ENCODE measurements at regions not wholly inside any gene's neighbourhood (a gene's known extent, or its start where the extent isn't known, plus 50 kb on each side); places are given as distances from the start of the nearest gene placed in this dataset.

- Histone ChIP-seq H3K79me2 (ENCODE audit: insufficient read depth, low read length) (no peaks in the 10 kb centered on the region), H4K20me1 (ENCODE audit: low read depth, low read length) (no peaks in the 10 kb centered on the region), H3K9me2 (replicated peaks; ENCODE audit: insufficient read depth, low read length) (no peaks in the 10 kb centered on the region), H3K9ac (ENCODE audit: low read length) (no peak overlapping the region), H2AFZ (ENCODE audit: low read depth, low read length, severe bottlenecking) (no peak overlapping the region), H3F3A (ENCODE audit: insufficient read depth) (no peaks in the 10 kb centered on the region), H3K27me3 (ENCODE audit: low read length) (no peaks in the 10 kb centered on the region), H3K36me3 (ENCODE audit: low read length) (no peaks in the 10 kb centered on the region), H3K4me3 (ENCODE audit: insufficient read depth, low read length, poor library complexity, severe bottlenecking) (no peak overlapping the region), H3K9me3 (ENCODE audit: insufficient read depth, low read length) (no peaks in the 10 kb centered on the region), H3K4me2 (ENCODE audit: low read depth, low read length, poor library complexity, severe bottlenecking) (no peak overlapping the region), H3K27ac (ENCODE audit: low read depth, low read length) (no peak overlapping the region)
- TF ChIP-seq CTCF (IDR thresholded peaks at IDR 0.05; ENCODE audit: insufficient read depth, low read length, poor library complexity, severe bottlenecking) (no peak), EZH2phosphoT487 (conservative IDR thresholded peaks at IDR 0.05; ENCODE audit: low read length) (no peak)
Measured at GRCh38 chr16:60413969-60414368, 1622.3 kb downstream of the CDH8 start.

DNA sequence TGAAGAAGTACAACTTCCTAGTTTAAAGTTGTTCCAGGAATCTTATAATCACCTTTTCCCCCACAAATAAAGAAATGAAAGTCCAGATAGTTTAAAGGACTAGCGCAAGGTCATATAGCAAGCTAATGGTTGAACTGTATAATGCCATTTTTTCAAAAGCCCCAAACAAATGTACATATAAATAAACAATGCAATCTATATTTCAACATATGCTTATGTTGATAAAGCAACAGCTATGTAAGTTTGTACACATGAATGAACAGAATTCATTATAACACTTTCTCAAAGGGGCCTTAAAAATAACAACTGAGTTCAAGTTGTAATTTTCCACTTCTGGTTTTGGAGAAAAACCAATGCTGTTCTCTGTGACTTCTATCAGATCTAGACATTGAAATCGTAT is 1628.6 kb downstream of the CDH8 start:
- Histone ChIP-seq H3K79me2 (ENCODE audit: insufficient read depth, low read length) (no peaks in the 10 kb centered on the region), H4K20me1 (ENCODE audit: low read depth, low read length) (no peaks in the 10 kb centered on the region), H3K36me3 (ENCODE audit: low read length) (no peaks in the 10 kb centered on the region), H3K9me3 (ENCODE audit: insufficient read depth, low read length) (no peaks in the 10 kb centered on the region), H3K4me3 (ENCODE audit: insufficient read depth, low read length, poor library complexity, severe bottlenecking) (no peak overlapping the region), H3K4me2 (ENCODE audit: low read depth, low read length, poor library complexity, severe bottlenecking) (no peak overlapping the region), H3K27me3 (ENCODE audit: low read length) (no peaks in the 10 kb centered on the region), H2AFZ (ENCODE audit: low read depth, low read length, severe bottlenecking) (no peak overlapping the region), H3K9ac (ENCODE audit: low read length) (no peak overlapping the region), H3K9me2 (replicated peaks; ENCODE audit: insufficient read depth, low read length) (no peaks in the 10 kb centered on the region), H3K27ac (ENCODE audit: low read depth, low read length) (no peak overlapping the region), H3F3A (ENCODE audit: insufficient read depth) (no peaks in the 10 kb centered on the region)
- no peak for TF ChIP-seq EZH2phosphoT487 (conservative IDR thresholded peaks at IDR 0.05; ENCODE audit: low read length)
- no peak for TF ChIP-seq CTCF (IDR thresholded peaks at IDR 0.05; ENCODE audit: insufficient read depth, low read length, poor library complexity, severe bottlenecking)

DNA sequence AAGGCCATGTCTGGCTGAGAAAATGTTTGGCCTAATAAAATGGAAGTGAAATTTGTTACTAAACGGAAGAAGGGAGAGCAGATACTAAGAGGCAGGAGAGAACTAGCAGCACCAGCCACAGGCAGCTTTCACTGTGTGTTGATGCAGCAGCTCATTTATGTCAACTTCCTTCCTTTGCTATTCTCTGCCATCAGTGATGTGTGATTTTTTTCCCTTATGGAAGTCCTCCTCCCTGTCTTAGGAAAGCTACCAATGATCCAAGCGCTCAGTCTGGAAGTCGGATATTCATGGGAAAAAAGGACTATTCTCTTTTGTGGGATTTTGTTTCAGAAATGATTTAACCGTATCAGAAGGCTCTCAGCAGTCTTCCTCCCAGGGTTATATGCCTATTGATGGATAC is 1629.2 kb downstream of the CDH8 start:
- Histone ChIP-seq H3K27ac (ENCODE audit: low read depth, low read length) (no peak overlapping the region), H3K27me3 (ENCODE audit: low read length) (no peaks in the 10 kb centered on the region), H3K9ac (ENCODE audit: low read length) (no peak overlapping the region), H3K36me3 (ENCODE audit: low read length) (no peaks in the 10 kb centered on the region), H3K9me2 (replicated peaks; ENCODE audit: insufficient read depth, low read length) (no peaks in the 10 kb centered on the region), H3K4me2 (ENCODE audit: low read depth, low read length, poor library complexity, severe bottlenecking) (no peak overlapping the region), H3K4me3 (ENCODE audit: insufficient read depth, low read length, poor library complexity, severe bottlenecking) (no peak overlapping the region), H3F3A (ENCODE audit: insufficient read depth) (no peaks in the 10 kb centered on the region), H3K9me3 (ENCODE audit: insufficient read depth, low read length) (no peaks in the 10 kb centered on the region), H2AFZ (ENCODE audit: low read depth, low read length, severe bottlenecking) (no peak overlapping the region), H3K79me2 (ENCODE audit: insufficient read depth, low read length) (no peaks in the 10 kb centered on the region), H4K20me1 (ENCODE audit: low read depth, low read length) (no peaks in the 10 kb centered on the region)
- TF ChIP-seq CTCF (IDR thresholded peaks at IDR 0.05; ENCODE audit: insufficient read depth, low read length, poor library complexity, severe bottlenecking) (no peak), EZH2phosphoT487 (conservative IDR thresholded peaks at IDR 0.05; ENCODE audit: low read length) (no peak)

GRCh38 chr16:60405286-60405685 is 1631.0 kb downstream of the CDH8 start:
- H3K9ac ChIP-seq (ENCODE audit: low read length), result no peak overlapping the region
- H2AFZ ChIP-seq (ENCODE audit: low read depth, low read length, severe bottlenecking), result no peak overlapping the region
- no peaks in the 10 kb centered on the region for H4K20me1 ChIP-seq (ENCODE audit: low read depth, low read length)

More at GRCh38 chr16:60405286-60405685, 1631.0 kb downstream of the CDH8 start:
- no peak overlapping the region for H3K4me2 ChIP-seq (ENCODE audit: low read depth, low read length, poor library complexity, severe bottlenecking)
- H3K9me3 ChIP-seq (ENCODE audit: insufficient read depth, low read length), result no peaks in the 10 kb centered on the region
- H3K27me3 ChIP-seq (ENCODE audit: low read length), result no peaks in the 10 kb centered on the region
- no peaks in the 10 kb centered on the region for H3K79me2 ChIP-seq (ENCODE audit: insufficient read depth, low read length)
- no peak overlapping the region for H3K4me3 ChIP-seq (ENCODE audit: insufficient read depth, low read length, poor library complexity, severe bottlenecking)
- no peaks in the 10 kb centered on the region for H3F3A ChIP-seq (ENCODE audit: insufficient read depth)
- no peaks in the 10 kb centered on the region for H3K9me2 ChIP-seq (replicated peaks; ENCODE audit: insufficient read depth, low read length)
- H3K36me3 ChIP-seq (ENCODE audit: low read length), result no peaks in the 10 kb centered on the region
- H3K27ac ChIP-seq (ENCODE audit: low read depth, low read length), result no peak overlapping the region
- no peak for TF ChIP-seq EZH2phosphoT487 (conservative IDR thresholded peaks at IDR 0.05; ENCODE audit: low read length)
- TF ChIP-seq CTCF (IDR thresholded peaks at IDR 0.05; ENCODE audit: insufficient read depth, low read length, poor library complexity, severe bottlenecking), result no peak

All from SU-DHL-6 (cell line).